GM18498 (cell line): ENCODE measurements at regions not wholly inside any gene's neighbourhood (a gene's known extent, or its start where the extent isn't known, plus 50 kb on each side); places are given as distances from the start of the nearest gene placed in this dataset.
"Not testable (repeated sequence)": the region's sequence is repeated elsewhere in the genome, so short reads cannot be mapped to it uniquely, and the experiment has no call there.

ENCODE experiments used
- ATAC-seq: cut with Tn5 transposase; IDR thresholded peaks from one replicate; pipeline ENCODE4 v1.9.1; 2021; ENCODE audit warnings: mild to moderate bottlenecking, moderate library complexity; ENCODE audit not compliant: unreplicated experiment

GRCh38 chr12:115297445-115297844 lies 613.5 kb upstream of the TBX3 start:
- ATAC-seq = no peak

GRCh38 chr12:115296613-115297198 lies 612.7 kb upstream of the TBX3 start:
- no peak for ATAC-seq

GRCh38 chr12:115295886-115296285 lies 611.9 kb upstream of the TBX3 start:
- no peak for ATAC-seq

- ATAC-seq = no peak
Measured at GRCh38 chr12:115294453-115295133, 610.6 kb upstream of the TBX3 start.

GRCh38 chr12:115285429-115285828 lies 601.5 kb upstream of the TBX3 start:
- not testable (repeated sequence) for ATAC-seq

GRCh38 chr12:115273456-115273855 lies 589.5 kb upstream of the TBX3 start:
- no peak for ATAC-seq

GRCh38 chr12:115268451-115268850 lies 584.5 kb upstream of the TBX3 start:
- ATAC-seq = no peak

- no peak for ATAC-seq
Measured at GRCh38 chr12:115267891-115268290, 583.9 kb upstream of the TBX3 start.

- ATAC-seq = no peak
Measured at GRCh38 chr12:115267464-115267863, 583.5 kb upstream of the TBX3 start.

- ATAC-seq = no peak
Measured at GRCh38 chr12:115264605-115265004, 580.6 kb upstream of the TBX3 start.

GRCh38 chr12:115261691-115262398 lies 577.9 kb upstream of the TBX3 start:
- no peak for ATAC-seq

GRCh38 chr12:115260762-115261675 lies 577.0 kb upstream of the TBX3 start:
- no peak for ATAC-seq

GRCh38 chr12:115259968-115260747 lies 576.2 kb upstream of the TBX3 start:
- ATAC-seq = no peak

- ATAC-seq = no peak
Measured at GRCh38 chr12:115257791-115258190, 573.8 kb upstream of the TBX3 start.

GRCh38 chr12:115255962-115256361 lies 572.0 kb upstream of the TBX3 start:
- no peak for ATAC-seq

GRCh38 chr12:115255257-115255656 lies 571.3 kb upstream of the TBX3 start:
- ATAC-seq = no peak

- no peak for ATAC-seq
Measured at GRCh38 chr12:115253049-115253448, 569.1 kb upstream of the TBX3 start.

GRCh38 chr12:115251727-115252126 lies 567.8 kb upstream of the TBX3 start:
- no peak for ATAC-seq

GRCh38 chr12:115249671-115250278 lies 565.8 kb upstream of the TBX3 start:
- ATAC-seq = no peak

GRCh38 chr12:115245020-115245419 lies 561.0 kb upstream of the TBX3 start:
- no peak for ATAC-seq
